ENCODE measurements at regions not wholly inside any gene's neighbourhood (a gene's known extent, or its start where the extent isn't known, plus 50 kb on each side); places are given as distances from the start of the nearest gene placed in this dataset.
"Not testable (repeated sequence)": the region's sequence is repeated elsewhere in the genome, so short reads cannot be mapped to it uniquely, and the experiment has no call there.

DNA sequence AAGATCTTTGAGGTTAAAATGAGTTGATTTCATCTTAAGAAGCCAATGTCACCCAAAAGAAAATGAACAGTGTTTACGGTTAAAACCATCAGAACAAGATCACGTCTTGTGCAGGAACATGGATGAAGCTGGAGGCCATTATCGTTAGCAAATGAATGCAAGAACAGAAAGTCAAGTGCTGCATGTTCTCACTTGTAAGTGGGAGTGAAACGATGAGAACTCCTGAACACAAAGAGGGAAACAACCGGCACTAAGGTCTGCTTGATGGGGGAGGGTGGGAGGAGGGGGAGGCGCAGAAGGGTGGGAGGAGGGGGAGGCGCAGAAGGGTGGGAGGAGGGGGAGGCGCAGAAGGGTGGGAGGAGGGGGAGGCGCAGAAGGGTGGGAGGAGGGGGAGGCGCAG lies 214.8 kb upstream of the PRKCQ start:
- not testable (repeated sequence) for DNase-seq

DNA sequence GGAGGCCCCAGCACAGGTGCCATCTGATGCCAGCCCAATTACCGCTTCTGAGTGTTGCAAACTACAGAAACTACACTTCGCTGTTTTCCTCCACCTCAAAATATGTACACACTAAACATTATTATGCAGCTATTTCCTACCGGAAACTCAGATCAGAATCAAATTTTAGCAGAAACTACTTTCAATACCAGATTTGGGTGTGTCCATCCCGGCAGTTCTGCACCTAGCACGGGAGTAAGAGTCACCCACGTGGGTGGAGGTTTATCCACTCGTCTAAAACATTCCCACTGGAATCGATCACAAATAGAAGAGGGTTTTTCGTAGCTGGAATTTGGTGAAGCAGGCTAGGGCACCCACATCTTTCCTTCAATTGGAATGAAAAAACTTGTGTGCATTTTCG lies 214.4 kb upstream of the PRKCQ start:
- no peak for DNase-seq

DNA sequence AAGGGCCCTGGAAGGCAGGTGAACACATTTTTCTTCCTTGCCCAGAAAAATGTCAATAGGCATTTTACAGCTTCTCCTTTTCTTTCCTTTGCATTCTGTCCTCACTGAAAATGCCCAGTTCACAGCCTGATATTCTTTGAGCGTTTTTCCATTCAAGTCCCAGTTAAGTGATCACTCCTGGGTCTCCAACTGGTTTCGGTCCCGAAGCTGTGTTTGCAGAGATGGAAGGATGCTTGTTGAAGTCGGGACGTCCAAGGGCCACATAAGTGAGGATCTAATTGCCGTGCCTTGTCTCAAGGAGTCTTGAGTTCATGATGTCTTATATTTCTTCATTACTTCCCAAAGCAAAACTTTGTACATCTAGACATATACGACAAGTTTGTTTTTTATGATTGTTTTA lies 208.7 kb upstream of the PRKCQ start:
- no peak for DNase-seq

DNA sequence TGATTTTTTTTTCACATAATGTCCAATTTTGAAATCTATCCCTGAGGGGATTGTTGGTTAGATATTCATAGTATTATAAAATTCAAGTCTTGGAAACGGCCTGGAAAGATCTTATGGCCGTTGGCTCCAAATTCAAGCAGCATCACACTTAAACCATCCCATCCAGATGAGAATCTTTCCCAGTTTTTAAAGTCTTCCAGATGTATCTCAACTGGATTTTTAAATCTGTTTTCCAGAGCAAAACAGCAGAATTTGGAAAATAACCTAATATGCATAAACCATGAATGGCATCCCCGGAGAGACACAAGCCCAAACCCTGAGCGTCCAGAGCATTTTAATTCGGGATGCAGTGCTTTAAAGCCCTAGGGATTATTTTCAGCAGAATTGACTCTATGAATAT lies 208.2 kb upstream of the PRKCQ start:
- DNase-seq, result no peak

DNA sequence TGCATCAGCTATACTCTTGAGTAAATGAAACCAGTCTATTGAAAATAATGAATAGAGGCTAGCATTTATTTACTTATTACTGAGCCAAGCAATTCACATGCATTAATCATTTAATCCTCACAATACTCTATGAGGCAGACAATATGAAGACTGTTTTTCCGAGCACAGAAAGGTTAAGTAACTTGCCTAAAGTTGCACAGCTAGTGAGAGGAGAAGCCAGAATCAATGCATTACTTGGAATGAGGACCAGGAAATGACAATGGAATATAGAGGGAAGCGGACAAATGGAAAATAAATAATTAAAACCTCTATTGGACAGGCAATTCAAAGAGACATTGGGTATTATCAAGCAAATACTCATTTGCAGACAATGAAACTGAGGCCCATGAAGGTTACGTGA lies 207.6 kb upstream of the PRKCQ start:
- DNase-seq, result no peak

DNA sequence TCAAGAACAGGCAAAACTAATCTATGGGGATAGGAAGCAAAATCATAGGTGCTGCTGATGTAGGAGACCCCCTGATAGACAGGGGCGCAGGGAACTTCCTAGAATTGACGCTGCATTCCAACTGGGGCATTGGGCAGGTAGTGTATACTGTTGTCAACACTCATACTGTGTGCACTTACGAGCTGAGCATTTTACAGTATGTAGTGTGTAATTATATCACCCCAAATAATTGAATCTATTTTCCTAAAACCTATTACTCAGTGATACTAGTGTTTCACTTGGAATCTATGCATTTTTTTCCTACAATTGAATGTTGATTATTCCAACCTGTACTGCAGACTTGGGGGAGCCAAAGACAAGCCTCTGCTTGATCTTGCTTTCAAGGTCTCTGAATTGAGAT lies 207.0 kb upstream of the PRKCQ start:
- no peak for DNase-seq

DNA sequence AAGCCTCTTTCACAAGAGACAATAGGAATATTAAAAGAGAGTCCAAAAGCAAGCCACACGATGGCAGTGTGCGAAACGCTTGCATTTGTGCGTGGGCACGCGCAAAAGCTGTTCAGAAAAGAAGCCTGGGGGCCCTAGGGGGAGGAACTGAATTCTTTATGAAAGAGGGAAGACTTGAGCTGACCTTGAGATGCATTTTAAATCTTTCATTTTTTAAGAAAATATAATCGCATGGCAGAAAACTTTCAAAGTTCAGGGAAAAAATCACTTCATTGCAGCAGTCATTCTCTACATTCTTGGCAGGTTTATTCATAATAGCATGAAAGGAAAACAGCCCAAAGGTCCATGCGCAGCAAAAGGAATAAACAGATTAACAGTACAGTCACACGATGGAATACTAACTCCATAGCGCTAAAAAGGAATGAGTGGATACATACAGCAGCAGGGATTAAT lies 206.5 kb upstream of the PRKCQ start:
- no peak for DNase-seq

DNA sequence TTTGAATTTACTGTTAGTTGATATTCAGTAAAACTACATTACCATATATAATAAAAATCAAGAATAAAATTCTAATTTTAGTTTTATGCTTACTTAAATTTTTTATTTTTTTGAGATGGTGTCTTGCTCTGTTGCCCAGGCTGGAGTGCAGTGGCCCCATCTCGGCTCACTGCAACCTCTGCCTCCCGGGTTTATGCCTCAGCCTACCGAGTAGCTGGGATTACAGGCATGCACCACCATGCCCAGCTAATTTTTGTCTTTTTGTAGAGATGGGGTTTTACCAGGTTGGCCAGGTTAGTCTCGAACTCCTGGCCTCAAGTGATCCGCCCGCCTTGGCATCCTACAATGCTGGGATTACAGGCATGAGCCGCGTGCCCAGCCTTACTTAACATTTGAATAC lies 204.4 kb upstream of the PRKCQ start:
- DNase-seq, result not testable (repeated sequence)

DNA sequence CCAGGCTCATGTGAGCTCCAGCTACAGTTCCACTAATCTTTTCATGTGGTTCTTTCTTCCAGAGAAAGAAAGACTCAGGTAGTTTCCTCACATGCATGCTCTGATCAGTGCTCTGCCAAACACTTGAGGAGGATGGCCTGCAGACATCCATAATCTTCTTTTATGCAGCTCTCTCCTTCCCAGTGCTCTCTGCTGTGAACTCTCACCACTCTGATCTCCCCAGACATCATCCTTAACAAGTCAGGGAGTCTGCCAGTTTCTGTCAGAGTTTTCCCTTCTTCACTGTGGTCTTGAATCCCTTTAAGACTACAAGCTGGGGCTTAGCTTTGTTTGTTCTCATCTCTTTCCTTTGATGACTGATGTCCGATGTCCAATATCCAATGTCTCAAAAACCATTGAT lies 203.4 kb upstream of the PRKCQ start:
- DNase-seq, result no peak

DNA sequence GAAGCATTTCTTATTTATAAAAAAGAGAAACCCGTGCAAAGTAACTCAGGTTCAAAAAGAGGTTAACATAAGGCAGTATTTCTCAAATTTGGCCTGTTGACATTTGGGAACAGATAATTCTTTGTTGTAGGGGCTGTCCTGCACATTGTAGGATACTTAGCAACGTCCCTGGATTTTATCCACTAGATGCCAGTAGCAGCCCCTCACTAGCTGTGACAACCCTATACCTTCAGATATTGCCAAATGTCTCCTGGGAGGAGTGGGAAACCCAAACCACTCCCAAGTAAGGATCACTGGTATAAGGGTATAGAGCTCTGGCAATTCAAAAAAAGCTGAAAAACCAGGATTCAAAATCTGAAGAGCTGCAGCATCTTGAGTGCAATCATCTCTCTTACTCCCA lies 202.3 kb upstream of the PRKCQ start:
- no peak for DNase-seq

DNA sequence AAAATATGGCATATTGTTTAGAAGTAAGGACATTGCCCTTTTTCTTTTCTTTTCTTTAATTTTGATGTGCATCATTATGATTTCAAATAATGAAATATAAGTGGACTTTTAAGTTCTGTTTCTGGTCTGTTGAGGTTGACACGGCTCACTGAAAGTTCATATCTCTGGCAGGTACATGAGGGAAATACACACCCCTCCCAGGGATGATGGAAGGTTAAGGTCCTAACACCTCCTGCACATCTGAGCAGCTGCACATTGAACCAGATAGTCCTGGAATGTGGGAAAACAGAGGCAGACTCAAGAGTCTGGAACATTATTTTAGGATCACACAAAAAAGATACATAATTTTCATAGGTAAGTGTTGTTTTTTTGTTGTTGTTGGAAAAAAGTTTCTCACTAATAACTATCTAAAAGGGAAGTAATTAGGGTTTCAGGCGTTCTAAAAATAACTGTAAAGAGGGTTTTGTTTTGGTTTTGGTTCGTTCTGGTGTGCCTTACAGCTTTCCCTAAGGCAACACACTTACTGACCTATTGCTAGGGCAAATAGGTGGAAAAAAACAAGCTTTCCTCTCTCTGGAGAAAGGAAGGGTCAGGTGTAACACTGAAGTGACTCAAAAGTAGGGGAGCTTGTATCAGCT lies 201.2 kb upstream of the PRKCQ start:
- no peak for DNase-seq

DNA sequence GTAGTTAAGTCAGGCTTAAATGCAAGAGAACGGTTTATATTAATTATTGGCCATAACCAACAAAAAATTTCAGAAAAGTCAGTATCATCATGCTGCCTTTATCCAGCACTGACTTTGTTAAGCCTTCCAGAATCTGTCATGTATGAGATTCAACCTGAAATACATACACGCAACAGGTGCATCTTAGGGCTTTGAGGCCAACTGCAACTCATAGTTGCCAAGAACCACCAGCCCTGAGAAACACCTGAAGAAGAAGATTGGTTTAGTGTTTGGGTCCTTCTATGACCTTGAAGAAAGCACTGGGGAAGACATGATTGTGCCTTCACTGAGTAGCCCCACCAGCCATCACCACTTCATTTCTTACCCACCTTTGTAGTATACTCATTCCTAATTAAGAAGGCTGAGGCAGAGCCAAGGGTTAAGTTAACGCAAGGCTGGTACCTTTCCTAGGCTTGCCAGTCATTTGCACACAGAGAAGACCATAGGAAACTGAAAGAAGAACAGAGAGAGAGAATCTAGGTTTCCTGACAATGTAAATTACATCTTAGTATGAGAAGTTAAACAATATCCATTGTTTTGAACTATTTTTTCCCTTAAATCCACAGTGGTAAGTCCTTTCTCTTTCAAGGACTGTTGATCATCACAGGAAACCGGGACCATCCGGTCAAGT lies 200.1 kb upstream of the PRKCQ start:
- DNase-seq, result no peak

DNA sequence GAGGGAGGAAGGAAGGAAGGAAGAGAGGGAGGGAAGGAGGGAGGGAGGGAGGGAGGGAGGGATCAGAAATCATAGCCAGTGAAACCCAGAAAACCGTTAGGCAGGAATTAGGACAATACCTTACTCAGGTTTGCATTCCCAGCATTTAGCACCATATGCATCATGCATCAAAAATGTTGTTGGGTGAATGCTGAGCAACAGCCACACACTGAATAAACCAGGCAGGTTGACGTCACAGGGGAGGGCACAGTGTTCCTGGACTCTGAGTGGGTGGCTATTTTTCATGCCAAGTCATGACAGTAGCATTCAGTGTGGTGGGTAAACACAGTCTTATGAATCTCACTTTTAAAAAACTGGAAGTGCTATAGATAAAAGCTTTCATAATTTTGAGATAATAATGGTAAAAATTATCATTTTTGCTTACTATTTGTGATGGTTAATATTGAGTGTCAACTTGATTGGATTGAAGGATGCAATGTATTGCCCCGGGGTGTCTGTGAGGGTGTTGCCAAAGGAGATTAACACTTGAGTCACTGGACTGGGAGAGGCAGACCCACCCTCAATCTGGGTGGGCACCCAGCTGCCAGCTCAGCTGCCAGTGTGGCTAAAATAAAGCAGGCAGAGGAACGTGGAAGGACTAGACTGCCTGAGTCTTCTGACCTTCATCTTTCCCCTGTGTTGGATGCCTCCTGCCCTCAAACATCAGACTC lies 199.1 kb upstream of the PRKCQ start:
- no peak for DNase-seq

DNA sequence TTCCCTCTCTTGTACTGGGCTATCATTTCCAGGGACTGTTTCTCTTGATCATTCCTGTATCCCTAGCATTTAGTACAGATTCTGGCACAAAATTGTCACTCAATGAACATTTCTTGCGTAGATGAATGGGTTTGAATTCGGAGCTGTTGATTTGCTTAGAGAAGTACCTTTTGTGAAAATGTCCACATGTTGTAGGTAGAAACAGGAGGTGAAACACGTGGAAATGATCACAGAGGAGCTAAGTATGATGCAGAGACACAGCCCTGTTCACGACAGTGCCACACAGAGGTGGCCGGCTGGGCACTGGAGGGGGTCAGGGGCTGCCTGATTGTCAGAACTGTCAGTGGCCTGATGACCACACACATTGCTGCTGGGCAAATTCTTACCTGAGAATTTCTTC lies 196.1 kb upstream of the PRKCQ start:
- DNase-seq, result no peak

DNA sequence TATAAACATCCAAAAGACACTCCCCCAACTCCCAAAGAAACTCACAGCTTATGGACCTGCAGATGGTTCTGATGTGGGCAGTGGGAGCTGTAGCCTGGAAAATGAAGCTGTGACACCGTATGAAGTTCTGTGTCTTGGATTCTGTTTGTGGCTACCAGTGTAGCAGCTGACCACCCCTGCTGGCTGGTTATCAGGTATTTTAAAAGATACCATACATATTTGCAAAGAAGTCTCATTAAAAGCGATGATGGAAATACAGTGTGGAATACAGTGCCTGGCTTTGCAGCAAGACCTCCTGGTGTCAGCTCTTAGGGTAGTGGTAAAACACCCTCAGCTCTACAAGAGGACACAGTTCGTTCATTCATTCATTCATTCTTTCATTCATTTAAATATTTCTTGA lies 194.3 kb upstream of the PRKCQ start:
- no peak for DNase-seq

DNA sequence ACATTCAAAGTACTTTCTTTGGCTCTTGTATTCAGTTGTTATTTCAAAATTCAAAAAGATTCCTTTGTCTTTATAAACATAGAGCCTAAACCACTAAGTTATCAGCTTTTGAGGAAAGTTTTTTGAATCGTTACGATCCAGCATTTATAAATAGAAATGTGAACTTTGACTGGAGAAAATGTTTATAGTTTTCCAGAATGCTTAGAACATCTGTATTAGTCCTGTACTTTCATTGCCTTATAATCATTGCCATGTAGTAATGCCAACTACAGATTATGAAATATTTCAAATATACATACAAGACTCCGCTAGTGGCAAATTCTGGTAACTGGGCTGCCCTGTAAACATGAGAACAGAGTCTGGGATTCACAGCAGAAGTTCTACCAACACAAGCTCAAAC lies 191.3 kb upstream of the PRKCQ start:
- no peak for DNase-seq

DNA sequence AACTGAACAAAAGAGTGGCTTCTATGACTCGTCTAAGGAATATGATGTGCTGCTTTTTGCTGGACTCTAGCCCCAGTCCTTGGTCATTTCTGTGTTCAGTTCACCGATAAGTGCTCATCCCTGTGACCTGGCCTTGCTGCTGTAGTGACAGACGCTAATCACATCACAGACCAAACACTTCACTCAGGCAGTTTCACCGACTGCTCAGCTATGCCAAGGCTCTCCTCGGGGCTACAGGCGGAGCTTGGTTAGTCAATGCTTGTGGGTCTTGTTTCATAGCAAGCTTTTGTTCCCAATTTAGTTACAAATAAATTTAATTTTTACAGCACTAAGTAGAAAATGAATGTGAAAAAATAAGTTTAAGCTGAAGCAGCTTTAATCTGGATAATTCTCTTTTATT lies 190.8 kb upstream of the PRKCQ start:
- DNase-seq, result no peak

DNA sequence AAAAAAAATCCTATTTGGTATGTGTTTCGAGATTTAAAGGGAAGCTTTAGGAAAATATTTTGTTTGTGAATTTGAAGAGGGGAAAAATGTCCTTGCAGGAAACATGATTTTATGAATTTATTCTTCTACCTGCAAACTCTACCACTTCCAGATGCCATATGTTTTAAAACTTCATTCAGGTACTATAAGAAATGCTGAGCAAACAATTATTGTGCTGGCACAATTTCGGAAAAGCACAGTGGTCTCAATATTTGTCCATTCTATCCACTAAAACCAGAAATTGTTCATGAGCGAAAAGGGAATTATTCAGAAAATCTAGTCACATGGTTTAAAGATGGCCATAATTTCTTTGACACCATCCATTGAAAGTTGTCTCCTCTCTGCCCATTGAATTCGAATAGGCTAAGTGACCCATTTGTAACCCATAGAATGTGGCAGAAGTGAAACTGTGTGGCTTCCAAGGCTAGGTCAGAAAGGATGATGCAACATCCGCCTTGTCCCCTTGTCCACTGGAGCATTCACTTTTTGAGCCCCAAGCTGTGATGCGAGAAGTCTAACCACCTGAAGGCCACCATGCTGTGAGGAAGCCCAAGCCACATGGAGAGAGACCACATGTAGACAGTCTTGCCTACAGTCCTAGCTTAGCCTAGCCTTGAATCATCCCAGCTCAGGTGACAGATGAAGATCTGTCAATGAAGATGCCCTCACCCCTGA lies 189.8 kb upstream of the PRKCQ start:
- DNase-seq, result no peak

DNA sequence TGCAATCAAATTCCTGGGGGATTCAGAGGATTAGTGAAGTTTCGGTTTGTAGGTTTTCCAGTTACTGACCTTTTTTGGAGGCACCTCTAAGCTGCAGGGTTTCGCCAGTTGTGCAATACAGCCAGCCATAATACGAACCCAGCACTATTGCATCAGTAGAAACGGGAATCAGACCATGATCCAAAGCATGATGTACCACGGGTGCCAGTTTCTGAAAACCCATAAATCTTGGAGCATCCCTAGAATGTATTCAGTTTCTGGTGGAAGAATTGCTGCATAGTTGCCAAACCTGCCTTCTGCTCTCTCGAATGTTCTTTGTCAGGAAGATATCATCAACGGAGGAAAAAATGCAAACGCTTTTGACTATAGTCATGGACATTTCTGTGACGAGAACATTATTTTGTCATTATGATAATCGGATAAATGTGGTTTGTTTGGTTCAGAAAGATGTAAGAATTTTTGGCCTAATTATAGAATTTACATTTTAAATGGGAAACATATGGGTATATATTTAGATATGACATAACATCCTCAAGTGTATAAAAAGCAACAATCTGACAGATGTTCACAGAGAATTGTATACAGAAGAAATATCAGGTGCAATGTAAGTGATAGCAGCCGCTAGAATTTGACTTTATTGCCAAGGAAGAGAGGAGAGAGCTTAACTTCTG lies 186.2 kb upstream of the PRKCQ start:
- no peak for DNase-seq

DNA sequence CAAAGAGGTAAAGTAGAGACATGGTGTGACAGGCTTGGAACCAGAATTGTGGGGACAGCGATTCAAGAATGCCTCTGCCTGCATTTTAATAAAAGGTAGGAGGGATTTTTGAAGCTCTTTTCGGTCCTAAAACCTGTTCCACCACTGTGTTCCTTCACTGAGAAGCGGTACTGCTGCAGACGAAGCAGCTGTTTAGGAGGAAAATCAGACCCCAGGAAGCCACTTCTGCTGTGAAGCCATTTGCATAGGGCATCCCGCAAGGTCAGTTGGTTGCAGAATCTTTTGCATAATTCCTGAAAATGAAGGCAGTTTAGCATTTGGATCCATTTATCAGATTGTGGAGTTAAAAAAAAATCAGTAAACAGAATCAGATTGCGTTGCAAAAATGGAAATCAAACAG lies 183.3 kb upstream of the PRKCQ start:
- DNase-seq, result no peak

DNA sequence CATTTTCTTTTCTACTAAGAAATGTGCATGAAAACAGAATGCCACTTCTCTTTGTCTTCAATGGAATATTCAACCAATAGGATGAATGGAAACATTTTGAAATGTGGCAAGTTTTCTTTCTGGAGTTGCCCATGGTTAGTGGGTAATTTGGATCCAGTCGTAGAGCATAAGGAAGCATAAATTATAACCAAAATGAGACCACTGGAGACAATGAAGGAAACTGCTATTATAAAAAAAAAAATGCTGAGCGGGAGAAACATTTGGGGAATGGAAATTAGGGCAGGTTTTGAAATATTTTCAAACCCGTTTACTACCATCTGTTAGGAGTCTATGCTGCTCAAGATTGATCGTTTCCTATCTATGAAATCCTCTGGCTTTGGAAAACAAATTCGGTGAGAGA lies 182.9 kb upstream of the PRKCQ start:
- no peak for DNase-seq

DNA sequence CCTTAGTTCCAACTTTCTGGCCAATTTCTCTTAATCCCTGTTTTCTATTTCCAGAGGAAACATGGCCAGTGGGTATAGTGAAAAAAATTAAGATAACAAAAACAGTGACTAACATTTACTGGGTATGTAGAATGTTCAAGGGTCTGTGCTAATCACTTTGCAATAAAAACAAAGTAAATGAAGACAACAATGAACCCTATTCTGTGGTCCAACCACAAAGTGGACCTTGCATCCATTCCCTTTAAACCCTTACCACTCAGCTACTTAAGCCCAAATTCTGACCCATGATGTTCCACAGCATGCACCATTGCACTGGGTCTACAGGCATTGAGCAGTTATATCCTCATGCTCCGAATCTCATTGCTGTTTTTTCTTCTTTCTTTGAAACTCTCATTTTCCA lies 179.9 kb upstream of the PRKCQ start:
- DNase-seq, result no peak

DNA sequence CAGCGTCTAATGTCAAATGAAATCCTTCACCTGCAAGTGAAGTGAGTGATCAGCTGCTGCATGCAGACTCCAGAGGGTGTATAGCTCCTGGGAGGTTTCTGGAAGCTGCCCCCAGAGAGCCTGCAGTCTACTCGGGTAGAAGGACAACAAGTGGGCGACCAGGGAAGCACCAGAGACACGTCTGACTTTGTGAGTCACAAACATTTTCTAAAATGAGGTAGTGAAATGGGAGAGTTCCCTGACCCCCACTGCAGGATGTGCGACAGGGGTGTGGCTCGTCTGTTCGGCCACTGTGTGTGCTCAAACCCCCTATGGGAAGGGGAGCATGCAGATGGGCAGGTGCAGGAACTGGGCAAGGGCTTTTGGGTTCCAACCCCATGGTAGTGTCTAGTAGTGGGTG lies 177.1 kb upstream of the PRKCQ start:
- no peak for DNase-seq
